ENCODE measurements at regions not wholly inside any gene's neighbourhood (a gene's known extent, or its start where the extent isn't known, plus 50 kb on each side); places are given as distances from the start of the nearest gene placed in this dataset.

DNA sequence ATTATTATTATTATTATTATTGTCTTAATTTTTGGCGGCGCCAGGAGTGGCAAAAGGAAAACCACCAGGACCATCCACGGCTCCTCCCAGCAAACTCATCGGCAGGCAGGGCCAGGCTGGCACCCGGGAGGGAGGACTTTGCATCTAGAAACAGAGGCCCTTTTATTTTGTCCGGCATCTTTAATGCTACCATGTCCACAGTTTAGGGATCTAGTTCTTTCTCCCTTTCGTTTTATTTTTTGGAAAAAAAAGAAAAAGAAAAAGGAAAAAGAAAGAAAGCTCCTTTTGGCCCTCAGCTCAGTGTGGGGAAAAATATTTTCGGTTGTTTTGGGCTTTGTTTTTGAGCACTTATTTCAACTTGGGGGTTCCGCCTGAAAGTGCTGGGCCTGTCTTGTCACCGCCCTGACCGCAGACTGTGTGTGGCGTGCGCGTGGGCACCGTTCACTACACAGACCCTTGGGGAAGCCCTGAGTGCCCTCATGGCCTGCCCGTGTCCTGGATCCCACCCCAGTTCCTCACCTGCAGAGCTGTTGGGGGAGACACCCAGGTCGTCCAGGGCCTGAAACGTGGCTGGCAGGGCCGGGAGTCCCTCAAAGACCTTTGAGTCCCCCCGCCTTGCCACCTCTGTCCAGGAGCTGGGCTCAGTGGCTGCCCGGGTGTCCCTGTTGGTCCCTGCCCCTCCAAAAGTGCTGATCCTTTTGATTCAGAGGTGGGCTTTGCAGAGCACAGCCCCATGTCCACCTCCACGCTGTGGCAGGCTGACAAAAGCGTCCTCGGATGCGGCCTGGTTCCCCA, 69.1 kb upstream of the PPARA start:
- Histone ChIP-seq H4K91ac (ENCODE audit: insufficient read depth, low read depth, low read length) (peak overlapping the region; percentile 31), H2AK5ac (ENCODE audit: low read depth, low read length) (peak overlapping the region; percentile 10; the same call in 1 of the 2 replicates), H3K4me3 (ENCODE audit: insufficient read depth, low read depth, low read length) (no peak overlapping the region), H4K20me1 (ENCODE audit: insufficient read depth, low read length) (peaks cover 51% of the 10 kb centered on the region), H3K4me2 (ENCODE audit: low read depth, low read length) (peak overlapping the region; percentile 1; the same call in 1 of the 2 replicates), H3K4me1 (ENCODE audit: control insufficient read depth, insufficient read depth, low read length) (peaks cover 46% of the 10 kb centered on the region), H3K14ac (replicated peaks; ENCODE audit: low read depth, low read length) (peak overlapping the region; percentile 66; the same call in 1 of the 2 replicates), H3K9me3 (ENCODE audit: control insufficient read depth, insufficient read depth, low read length) (no peaks in the 10 kb centered on the region), H3K79me1 (ENCODE audit: low read depth in 1 of 2, low read length in 2 of 2) (peaks cover 0 to 46% of the 10 kb centered on the region in 2 experiments; a peak in 2 of 4 replicates), H4K5ac (ENCODE audit: low read depth, low read length) (no peak overlapping the region), H3K18ac (ENCODE audit: low read depth, low read length) (no peak overlapping the region), H3K36me3 (ENCODE audit: control insufficient read depth, insufficient read depth, low read length) (peaks cover 27% of the 10 kb centered on the region), H2BK15ac (ENCODE audit: low read depth, low read length) (no peak overlapping the region), H3K9ac (ENCODE audit: low read depth, low read length) (peak overlapping the region; percentile 33; the same call in 1 of the 2 replicates), H2BK20ac (ENCODE audit: low read depth, low read length) (no peak overlapping the region), H3K27me3 (ENCODE audit: control insufficient read depth, insufficient read depth, low read length) (no peaks in the 10 kb centered on the region), H3K23ac (ENCODE audit: low read depth, low read length) (peak overlapping the region; percentile 8; the same call in 1 of the 2 replicates), H4K8ac (ENCODE audit: low read depth in 2 of 2, low read length in 2 of 2) (peak overlapping the region; percentile 26 to 60; a peak in 3 of 4 replicates), H3K27ac (ENCODE audit: insufficient read depth, low read length) (peak overlapping the region; percentile 63), H3K4ac (ENCODE audit: low read depth, low read length) (peak overlapping the region; percentile 33; the same call in 1 of the 2 replicates), H2AK9ac (replicated peaks; ENCODE audit: low read depth, low read length, poor library complexity) (peak overlapping the region; percentile 74), H2AFZ (replicated peaks; ENCODE audit: low read length, poor library complexity) (peak overlapping the region; percentile 8), H2BK120ac (ENCODE audit: low read depth, low read length) (no peak overlapping the region), H3K9me1 (ENCODE audit: insufficient read depth, low read length) (peaks cover 12% of the 10 kb centered on the region), H2BK5ac (ENCODE audit: low read depth, low read length, poor library complexity, severe bottlenecking) (no peak overlapping the region), H3K56ac (ENCODE audit: extremely low read depth, insufficient read depth, low read length) (no peak overlapping the region)
- dilution Hi-C loops (cut with HindIII; ENCODE audit: low sequenced_read_pairs, unreplicated experiment): no loop called here
- ChIA-PET POLR2A (ENCODE audit: unreplicated experiment) (no interaction called here), CTCF (no interaction called here)
- 93% methylated on average over 8 of the region's 25 CpGs; no CpG with 5 or more reads in 1 of the 2 experiments for WGBS, 2 experiments (ENCODE audit: extremely low coverage in 2 of 2, insufficient read length in 1 of 2)
- BruUV-seq (replicated peaks): no TSS peak
- DNase-seq: no peak
- in situ Hi-C loops (cut with MboI; ENCODE audit: low sequenced_read_pairs): no loop called here
- TF ChIP-seq, protein P1, sequence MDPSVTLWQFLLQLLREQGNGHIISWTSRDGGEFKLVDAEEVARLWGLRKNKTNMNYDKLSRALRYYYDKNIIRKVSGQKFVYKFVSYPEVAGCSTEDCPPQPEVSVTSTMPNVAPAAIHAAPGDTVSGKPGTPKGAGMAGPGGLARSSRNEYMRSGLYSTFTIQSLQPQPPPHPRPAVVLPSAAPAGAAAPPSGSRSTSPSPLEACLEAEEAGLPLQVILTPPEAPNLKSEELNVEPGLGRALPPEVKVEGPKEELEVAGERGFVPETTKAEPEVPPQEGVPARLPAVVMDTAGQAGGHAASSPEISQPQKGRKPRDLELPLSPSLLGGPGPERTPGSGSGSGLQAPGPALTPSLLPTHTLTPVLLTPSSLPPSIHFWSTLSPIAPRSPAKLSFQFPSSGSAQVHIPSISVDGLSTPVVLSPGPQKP (IDR thresholded peaks at IDR 0.05; ENCODE audit: borderline replicate concordance, low read depth, low read length): no peak
- TF ChIP-seq CHD1 (IDR thresholded peaks at IDR 0.05; ENCODE audit: low read depth, low read length) (no peak), MAFK (IDR thresholded peaks at IDR 0.05; ENCODE audit: low read depth, low read length) (no peak), RAD21 (IDR thresholded peaks at IDR 0.05; ENCODE audit: low read length) (no peak), NFE2L2 (IDR thresholded peaks at IDR 0.05; ENCODE audit: low read depth, low read length) (no peak)
- no peak for ATAC-seq (ENCODE audit: low read depth)
- intact Hi-C loops (cut with micrococcal nuclease): no loop called here

Data from IMR-90 (cell line).